ENCODE measurements at regions not wholly inside any gene's neighbourhood (a gene's known extent, or its start where the extent isn't known, plus 50 kb on each side); places are given as distances from the start of the nearest gene placed in this dataset.

DNA sequence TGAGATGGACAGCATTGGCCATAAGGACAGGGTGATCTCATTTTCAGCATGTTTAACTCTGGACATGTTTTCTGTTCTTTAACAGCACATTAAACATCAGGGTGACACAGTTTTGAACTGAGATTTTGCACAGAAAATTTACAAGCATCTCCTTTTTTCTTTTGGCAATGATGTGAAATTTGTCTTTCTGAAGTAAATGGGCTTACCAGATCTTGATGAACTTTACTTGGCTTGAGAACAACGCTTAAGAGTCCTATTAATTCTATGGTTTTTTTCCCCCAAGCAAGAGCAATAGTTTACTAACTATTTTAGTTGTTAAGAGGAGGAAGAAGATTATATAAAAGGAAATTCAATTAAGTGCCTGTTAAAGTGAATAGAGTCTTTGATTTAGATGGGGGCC lies 491.0 kb downstream of the SNAPC1 start:
- no peak overlapping the region for H3K4me3 ChIP-seq (ENCODE audit: low read depth, low read length)
- no peak for DNase-seq (ENCODE audit: low read depth)
- TF ChIP-seq, protein P1, sequence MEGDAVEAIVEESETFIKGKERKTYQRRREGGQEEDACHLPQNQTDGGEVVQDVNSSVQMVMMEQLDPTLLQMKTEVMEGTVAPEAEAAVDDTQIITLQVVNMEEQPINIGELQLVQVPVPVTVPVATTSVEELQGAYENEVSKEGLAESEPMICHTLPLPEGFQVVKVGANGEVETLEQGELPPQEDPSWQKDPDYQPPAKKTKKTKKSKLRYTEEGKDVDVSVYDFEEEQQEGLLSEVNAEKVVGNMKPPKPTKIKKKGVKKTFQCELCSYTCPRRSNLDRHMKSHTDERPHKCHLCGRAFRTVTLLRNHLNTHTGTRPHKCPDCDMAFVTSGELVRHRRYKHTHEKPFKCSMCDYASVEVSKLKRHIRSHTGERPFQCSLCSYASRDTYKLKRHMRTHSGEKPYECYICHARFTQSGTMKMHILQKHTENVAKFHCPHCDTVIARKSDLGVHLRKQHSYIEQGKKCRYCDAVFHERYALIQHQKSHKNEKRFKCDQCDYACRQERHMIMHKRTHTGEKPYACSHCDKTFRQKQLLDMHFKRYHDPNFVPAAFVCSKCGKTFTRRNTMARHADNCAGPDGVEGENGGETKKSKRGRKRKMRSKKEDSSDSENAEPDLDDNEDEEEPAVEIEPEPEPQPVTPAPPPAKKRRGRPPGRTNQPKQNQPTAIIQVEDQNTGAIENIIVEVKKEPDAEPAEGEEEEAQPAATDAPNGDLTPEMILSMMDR (conservative IDR thresholded peaks at IDR 0.05; ENCODE audit: low read depth, low read length), result no peak

DNA sequence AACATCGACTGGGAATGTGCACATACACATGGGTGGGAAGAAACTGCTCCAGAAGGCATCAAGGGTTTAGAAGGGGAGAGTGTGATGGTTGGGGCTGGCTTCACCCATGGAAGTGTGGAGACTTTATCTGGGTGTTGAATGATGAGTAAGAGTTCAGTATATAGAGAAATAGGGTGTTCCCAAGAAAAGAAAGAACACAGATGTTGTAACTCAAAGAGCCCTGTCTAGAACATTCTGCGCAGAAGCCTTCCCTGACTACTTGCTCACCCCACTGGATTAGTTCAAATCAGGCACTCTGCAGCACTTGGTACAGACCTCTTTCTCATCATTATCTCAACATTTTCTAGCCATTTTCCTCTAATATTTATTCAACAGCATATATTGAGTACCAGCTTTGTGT lies 491.7 kb downstream of the SNAPC1 start:
- DNase-seq (ENCODE audit: low read depth), result no peak
- TF ChIP-seq, protein P1 (conservative IDR thresholded peaks at IDR 0.05; ENCODE audit: low read depth, low read length), result no peak
- H3K4me3 ChIP-seq (ENCODE audit: low read depth, low read length), result no peak overlapping the region

DNA sequence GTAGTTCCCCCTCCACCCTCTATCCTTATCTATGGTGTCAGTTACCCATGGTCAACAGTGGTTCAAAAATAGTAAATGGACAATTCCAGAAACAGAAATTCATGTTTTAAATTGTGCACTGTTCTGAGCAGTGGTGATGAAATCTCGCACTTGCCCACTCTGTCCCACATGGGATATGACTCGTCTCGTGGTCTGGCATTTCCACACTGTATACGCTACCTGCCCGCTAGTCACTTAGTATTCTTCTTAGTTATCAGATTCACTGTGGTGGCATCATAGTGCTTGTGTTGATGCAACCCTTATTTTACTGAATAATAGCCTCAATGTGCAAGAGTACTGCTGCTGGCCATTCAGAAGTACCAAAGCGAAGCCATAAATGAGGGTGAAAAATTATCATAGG lies 507.0 kb downstream of the SNAPC1 start:
- DNase-seq (ENCODE audit: low read depth), result peak; percentile 2
- TF ChIP-seq, protein P1 (conservative IDR thresholded peaks at IDR 0.05; ENCODE audit: low read depth, low read length), result no peak
- H3K4me3 ChIP-seq (ENCODE audit: low read depth, low read length), result no peak overlapping the region

DNA sequence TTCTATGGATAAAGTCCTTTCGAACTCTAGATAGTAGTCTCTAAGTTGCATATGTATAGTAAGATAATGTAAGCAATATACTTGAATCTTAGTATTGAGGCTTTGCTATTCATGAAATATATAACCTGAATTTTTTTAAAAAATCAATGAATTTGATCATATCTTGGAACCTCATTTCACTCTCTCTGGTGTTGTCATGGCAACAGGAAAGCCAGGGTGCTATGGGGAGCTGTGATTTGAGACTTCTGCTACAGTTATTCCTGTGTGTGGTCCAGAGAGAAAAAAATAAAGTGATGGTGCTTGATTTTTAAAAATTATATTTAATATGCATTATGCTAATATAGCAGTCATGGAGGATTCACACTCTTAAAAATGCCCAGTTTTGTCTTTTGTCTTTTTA lies 508.0 kb downstream of the SNAPC1 start:
- DNase-seq (ENCODE audit: low read depth), result no peak
- TF ChIP-seq, protein P1 (conservative IDR thresholded peaks at IDR 0.05; ENCODE audit: low read depth, low read length), result no peak
- H3K4me3 ChIP-seq (ENCODE audit: low read depth, low read length), result no peak overlapping the region

DNA sequence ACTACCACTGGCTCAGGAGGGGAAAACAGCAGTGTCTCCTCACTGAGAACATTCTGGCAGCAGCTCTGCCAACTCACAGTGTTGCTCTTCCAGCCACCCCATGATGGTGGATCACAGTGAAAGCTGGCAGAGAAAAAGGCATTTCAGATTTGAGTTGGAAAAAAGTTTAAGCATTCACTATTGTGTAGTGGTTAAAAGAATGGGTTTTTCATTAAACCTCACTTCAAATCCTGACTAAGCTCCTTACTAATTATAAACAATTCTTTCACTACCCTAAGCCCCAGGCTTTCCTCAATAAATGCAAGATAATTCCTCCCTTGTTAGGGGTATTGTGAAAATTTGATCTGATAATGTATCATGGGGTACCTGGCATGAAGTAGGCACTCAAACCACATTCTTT lies 518.1 kb downstream of the SNAPC1 start:
- no peak for DNase-seq (ENCODE audit: low read depth)
- TF ChIP-seq, protein P1 (conservative IDR thresholded peaks at IDR 0.05; ENCODE audit: low read depth, low read length), result no peak
- H3K4me3 ChIP-seq (ENCODE audit: low read depth, low read length), result no peak overlapping the region

DNA sequence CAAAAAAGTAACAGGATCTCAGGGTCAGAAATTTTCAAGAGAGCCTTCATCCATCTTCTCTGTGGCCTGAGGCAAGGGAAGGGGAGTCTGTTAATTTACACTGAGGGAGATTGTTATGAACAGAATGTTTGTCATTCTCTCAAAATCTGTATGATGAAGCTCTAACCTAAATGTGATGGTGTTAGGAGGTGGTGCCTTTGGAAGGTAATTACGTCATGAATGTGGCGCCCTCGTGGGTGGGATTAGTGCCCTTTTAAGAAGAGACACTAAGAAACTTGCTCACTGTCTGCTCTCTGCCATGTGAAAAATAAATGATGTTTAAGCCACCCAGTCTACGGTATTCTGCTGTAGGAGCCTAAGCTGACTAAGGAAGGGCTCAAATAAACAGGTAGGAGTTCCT lies 521.6 kb downstream of the SNAPC1 start:
- no peak overlapping the region for H3K4me3 ChIP-seq (ENCODE audit: low read depth, low read length)
- no peak for DNase-seq (ENCODE audit: low read depth)
- TF ChIP-seq, protein P1 (conservative IDR thresholded peaks at IDR 0.05; ENCODE audit: low read depth, low read length), result no peak

DNA sequence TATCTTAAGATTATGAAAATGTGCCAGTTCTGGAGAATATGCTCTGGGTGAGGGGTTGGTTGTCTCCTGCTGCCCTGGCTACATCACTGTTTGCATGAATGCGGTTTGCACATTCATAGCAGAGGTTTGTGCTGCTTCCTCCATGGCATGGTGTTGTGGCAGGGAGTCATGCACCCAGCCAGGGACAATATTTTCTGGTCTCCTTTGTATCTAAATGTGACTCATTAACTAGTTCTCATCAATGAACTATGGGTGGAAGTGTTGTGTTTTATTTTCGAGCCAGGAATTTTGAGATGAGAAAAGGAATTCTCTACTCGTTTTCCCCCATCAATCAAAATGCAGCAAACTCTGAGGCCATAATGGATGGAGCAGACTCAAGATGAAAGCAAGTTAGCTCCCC lies 527.3 kb downstream of the SNAPC1 start:
- no peak for DNase-seq (ENCODE audit: low read depth)

More for the DNA sequence above, 527.3 kb downstream of the SNAPC1 start:
- no peak overlapping the region for H3K4me3 ChIP-seq (ENCODE audit: low read depth, low read length)
- TF ChIP-seq, protein P1 (conservative IDR thresholded peaks at IDR 0.05; ENCODE audit: low read depth, low read length), result no peak

Measured in choroid plexus epithelial cell (primary cell).